Calu3 (cell line): ENCODE measurements at regions not wholly inside any gene's neighbourhood (a gene's known extent, or its start where the extent isn't known, plus 50 kb on each side); places are given as distances from the start of the nearest gene placed in this dataset.
"Not testable (repeated sequence)": the region's sequence is repeated elsewhere in the genome, so short reads cannot be mapped to it uniquely, and the experiment has no call there.

Experiments used
- BruUV-seq: library from RNA; stranded (reverse); fragments of 400-500 nt; replicated peaks from 2 replicates; lab custom pipeline; 2021; lab: Mats Ljungman, UMichigan
- CTCF ChIA-PET: fragments of 300-600 bp; sonication (Branson Sonifier 250); formaldehyde crosslinking; loops from one replicate; lab custom pipeline; 2022; ENCODE audit warnings: antibody characterized with exemption; lab: Charles Lee
- DNase-seq: peaks from one replicate; pipeline ENCODE4 v3.0.0; 2022
- H3K27ac Mint-ChIP-seq: one replicate; pipeline ENCODE4 v1.8.0; 2022; ENCODE audit warnings: mixed read lengths; ENCODE audit not compliant: unreplicated experiment
- H3K27me3 Mint-ChIP-seq: one replicate; pipeline ENCODE4 v1.8.0; 2022; ENCODE audit warnings: mixed read lengths; ENCODE audit not compliant: unreplicated experiment
- H3K36me3 Mint-ChIP-seq: one replicate; pipeline ENCODE4 v1.8.0; 2022; ENCODE audit warnings: mild to moderate bottlenecking, moderate library complexity, mixed read lengths; ENCODE audit not compliant: insufficient read depth, unreplicated experiment
- H3K4me1 Mint-ChIP-seq: one replicate; pipeline ENCODE4 v1.8.0; 2022; ENCODE audit warnings: mild to moderate bottlenecking, low read depth, mixed read lengths; ENCODE audit not compliant: unreplicated experiment
- H3K4me3 Mint-ChIP-seq: one replicate; pipeline ENCODE4 v1.8.0; 2022; ENCODE audit warnings: mild to moderate bottlenecking, low read depth, moderate library complexity, mixed read lengths; ENCODE audit not compliant: unreplicated experiment
- H3K9me3 Mint-ChIP-seq: one replicate; pipeline ENCODE4 v1.8.0; 2022; ENCODE audit warnings: low read depth, mixed read lengths; ENCODE audit not compliant: unreplicated experiment
- CTCF ChIP-seq: fragments of 200-600 bp; IDR thresholded peaks from one replicate; pipeline ENCODE4 v1.8.0; 2022; ENCODE audit warnings: antibody characterized with exemption; ENCODE audit not compliant: unreplicated experiment
- intact Hi-C: fragments of 100-400 bp; cut with micrococcal nuclease; formaldehyde crosslinking; loops from one replicate; pipeline ENCODE4 v1.10.0; 2022; ENCODE audit not compliant: unreplicated experiment

- TF ChIP-seq CTCF = no peak
- no TSS peak for BruUV-seq
- Mint-ChIP-seq H3K27ac (no peak overlapping the region), H3K4me3 (no peak overlapping the region), H3K36me3 (no peaks in the 10 kb centered on the region), H3K27me3 (no peaks in the 10 kb centered on the region), H3K9me3 (no peaks in the 10 kb centered on the region), H3K4me1 (peaks cover 8% of the 10 kb centered on the region)
- CTCF ChIA-PET = no interaction called here
- no peak for DNase-seq
- intact Hi-C loops = no loop called here
Observed at GRCh38 chr5:111928511-111928910, 171.5 kb upstream of the NREP start.

- no peak for TF ChIP-seq CTCF
- BruUV-seq = no TSS peak
- H3K4me1 Mint-ChIP-seq = peaks cover 8% of the 10 kb centered on the region
Observed at GRCh38 chr5:111927191-111927590, 170.2 kb upstream of the NREP start.

GRCh38 chr5:111926026-111926425 is 169.0 kb upstream of the NREP start:
- Mint-ChIP-seq H3K36me3 (no peaks in the 10 kb centered on the region), H3K4me1 (peaks cover 8% of the 10 kb centered on the region), H3K9me3 (no peaks in the 10 kb centered on the region), H3K4me3 (no peak overlapping the region), H3K27ac (no peak overlapping the region), H3K27me3 (no peaks in the 10 kb centered on the region)
- TF ChIP-seq CTCF = no peak
- BruUV-seq = no TSS peak
- CTCF ChIA-PET = no interaction called here
- no peak for DNase-seq
- intact Hi-C loops = no loop called here

More at GRCh38 chr5:111927191-111927590, 170.2 kb upstream of the NREP start:
- Mint-ChIP-seq H3K9me3 (no peaks in the 10 kb centered on the region), H3K27me3 (no peaks in the 10 kb centered on the region), H3K4me3 (no peak overlapping the region), H3K27ac (no peak overlapping the region), H3K36me3 (no peaks in the 10 kb centered on the region)
- CTCF ChIA-PET = no interaction called here
- intact Hi-C loops = no loop called here
- DNase-seq = no peak

- no TSS peak for BruUV-seq
- intact Hi-C loops = no loop called here
- TF ChIP-seq CTCF = no peak
- H3K27me3 Mint-ChIP-seq = no peaks in the 10 kb centered on the region
- H3K27ac Mint-ChIP-seq = no peak overlapping the region
- CTCF ChIA-PET = no interaction called here
- no peaks in the 10 kb centered on the region for H3K36me3 Mint-ChIP-seq
- H3K4me1 Mint-ChIP-seq = no peaks in the 10 kb centered on the region
- DNase-seq = no peak
- no peaks in the 10 kb centered on the region for H3K9me3 Mint-ChIP-seq
- H3K4me3 Mint-ChIP-seq = no peak overlapping the region
Observed at GRCh38 chr5:111922344-111922743, 165.3 kb upstream of the NREP start.

GRCh38 chr5:111921691-111922090 is 164.7 kb upstream of the NREP start:
- H3K4me1 Mint-ChIP-seq, DNase-seq, H3K36me3 Mint-ChIP-seq, H3K9me3 Mint-ChIP-seq, H3K4me3 Mint-ChIP-seq, BruUV-seq, H3K27ac Mint-ChIP-seq, CTCF ChIA-PET, intact Hi-C loops, H3K27me3 Mint-ChIP-seq: not testable (repeated sequence)
